HEK293T (cell line): ENCODE measurements at regions not wholly inside any gene's neighbourhood (a gene's known extent, or its start where the extent isn't known, plus 50 kb on each side); places are given as distances from the start of the nearest gene placed in this dataset.

Experiments used
- BHLHE40 ChIP-seq: fragments of 450-650 bp; IDR thresholded peaks from 2 replicates; pipeline ENCODE4 v1.6.1; 2016; ENCODE audit warnings: mild to moderate bottlenecking, moderate library complexity, borderline replicate concordance
- CTBP1 ChIP-seq: fragments of 450-650 bp; IDR thresholded peaks from 2 replicates; pipeline ENCODE4 v1.6.1; 2016; ENCODE audit warnings: borderline replicate concordance
- FOXK2 ChIP-seq: fragments of 450-650 bp; IDR thresholded peaks from 2 replicates; pipeline ENCODE4 v1.6.1; 2016; ENCODE audit warnings: mild to moderate bottlenecking
- FOXM1 ChIP-seq: fragments of 450-650 bp; IDR thresholded peaks from 2 replicates; pipeline ENCODE4 v1.6.1; 2017; ENCODE audit warnings: mild to moderate bottlenecking, borderline replicate concordance
- LEF1 ChIP-seq: fragments of 450-650 bp; IDR thresholded peaks from 2 replicates; pipeline ENCODE4 v1.6.1; 2017; ENCODE audit warnings: mild to moderate bottlenecking, borderline replicate concordance
- NFRKB ChIP-seq: fragments of 450-650 bp; IDR thresholded peaks from 2 replicates; pipeline ENCODE4 v1.6.1; 2016; ENCODE audit warnings: mild to moderate bottlenecking, moderate library complexity
- SP1 ChIP-seq: fragments of 450-650 bp; IDR thresholded peaks from 2 replicates; pipeline ENCODE4 v1.6.1; 2017
- SUZ12 ChIP-seq: fragments of 450-650 bp; IDR thresholded peaks from 2 replicates; pipeline ENCODE4 v1.6.1; 2016; ENCODE audit warnings: mild to moderate bottlenecking
- TARDBP ChIP-seq: fragments of 450-650 bp; IDR thresholded peaks from 2 replicates; pipeline ENCODE4 v1.6.1; 2016
- ZNF384 ChIP-seq: fragments of 450-650 bp; IDR thresholded peaks from 2 replicates; pipeline ENCODE4 v1.6.1; 2016

DNA sequence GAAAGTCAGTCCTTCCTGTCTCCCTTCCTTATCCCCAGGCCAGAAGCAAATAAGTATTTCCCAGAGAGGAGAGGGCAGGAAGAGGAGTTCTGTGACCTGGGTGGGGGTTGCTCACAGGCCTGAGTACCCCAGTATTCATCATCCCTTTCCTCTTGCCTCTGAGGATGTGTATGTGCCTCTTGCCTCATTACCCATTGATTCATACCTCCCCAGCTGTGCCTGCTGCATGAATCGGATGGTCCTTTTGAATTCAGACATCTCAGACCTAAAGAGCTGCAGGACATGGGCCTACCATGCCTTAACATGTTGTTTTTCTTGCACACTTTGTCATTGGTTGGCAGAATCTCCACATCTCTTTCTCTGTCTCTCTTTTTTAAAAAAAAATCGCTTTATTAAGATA lies 112.8 kb upstream of the SHB start:
- no peak for TF ChIP-seq FOXM1
- TF ChIP-seq SP1: no peak
- TF ChIP-seq SUZ12: no peak
- no peak for TF ChIP-seq LEF1
- no peak for TF ChIP-seq BHLHE40
- TF ChIP-seq FOXK2: no peak
- no peak for TF ChIP-seq NFRKB
- no peak for TF ChIP-seq CTBP1
- TF ChIP-seq TARDBP: no peak
- TF ChIP-seq ZNF384: no peak
